Lower leg skin (tissue), 3 donors: ENCODE measurements at regions not wholly inside any gene's neighbourhood (a gene's known extent, or its start where the extent isn't known, plus 50 kb on each side); places are given as distances from the start of the nearest gene placed in this dataset.

Experiments
- CTCF ChIP-seq, 3 donors: fragments of 450-650 bp; IDR thresholded peaks; one replicate each; pipeline ENCODE4 v1.5.1; 2016; ENCODE audit warnings: antibody characterized with exemption in 3 of 3, mild to moderate bottlenecking in 3 of 3, moderate library complexity in 2 of 3
- POLR2A ChIP-seq, 2 donors: fragments of 450-650 bp; IDR thresholded peaks; one replicate each; pipeline ENCODE4 v1.6.1; 2016 to 2017; ENCODE audit warnings: antibody characterized with exemption in 2 of 2, mild to moderate bottlenecking in 1 of 2, moderate library complexity in 1 of 2

- TF ChIP-seq CTCF (IDR thresholded peaks at IDR 0.05): no peak
- TF ChIP-seq POLR2A (IDR thresholded peaks at IDR 0.05): no peak
Observed at GRCh38 chr15:24862726-24863521, 91.9 kb upstream of the SNRPN start.
